SK-N-SH treated with all-trans-retinoic acid at 6 μM for 48 hours (cell line): ENCODE measurements at regions not wholly inside any gene's neighbourhood (a gene's known extent, or its start where the extent isn't known, plus 50 kb on each side); places are given as distances from the start of the nearest gene placed in this dataset.
"Not testable (repeated sequence)": the region's sequence is repeated elsewhere in the genome, so short reads cannot be mapped to it uniquely, and the experiment has no call there.

Source experiments
- ATAC-seq: fragments of 200-7000 bp; cut with Tn5 transposase; 3 replicates; pipeline ENCODE4 v1.9.1; 2020; ENCODE audit warnings: mild to moderate bottlenecking, moderate library complexity
- ARNTL ChIP-seq: fragments of 450-650 bp; formaldehyde crosslinking; IDR thresholded peaks from 2 replicates; pipeline ENCODE4 v1.5.0; 2020; ENCODE audit warnings: low read depth, mild to moderate bottlenecking, moderate library complexity, borderline replicate concordance
- CREB5 ChIP-seq: fragments of 250-450 bp; sonication (Bioruptor Pico); IDR thresholded peaks from 2 replicates; pipeline ENCODE4 v1.5.1; 2020; ENCODE audit warnings: low read depth, mild to moderate bottlenecking, moderate library complexity
- CSDC2 ChIP-seq: fragments of 250-450 bp; sonication (Bioruptor Pico); IDR thresholded peaks from 2 replicates; pipeline ENCODE4 v1.5.0; 2020; ENCODE audit warnings: mild to moderate bottlenecking, moderate library complexity
- CSRNP3 ChIP-seq: fragments of 250-450 bp; sonication (Bioruptor Pico); IDR thresholded peaks from 2 replicates; pipeline ENCODE4 v1.5.1; 2021; ENCODE audit warnings: mild to moderate bottlenecking, moderate library complexity
- GLIS3 ChIP-seq: fragments of 250-450 bp; sonication (Bioruptor Pico); IDR thresholded peaks from 2 replicates; pipeline ENCODE4 v1.5.0; 2020; ENCODE audit warnings: mild to moderate bottlenecking, moderate library complexity
- ISL1 ChIP-seq: fragments of 250-450 bp; sonication (Bioruptor Pico); IDR thresholded peaks from 2 replicates; pipeline ENCODE4 v2.1.2; 2022; ENCODE audit warnings: mild to moderate bottlenecking, moderate library complexity
- OSR1 ChIP-seq: fragments of 250-450 bp; sonication (Bioruptor Pico); IDR thresholded peaks from 2 replicates; pipeline ENCODE4 v1.8.0; 2022; ENCODE audit warnings: moderate library complexity, mild to moderate bottlenecking, inconsistent platforms
- PATZ1 ChIP-seq: fragments of 250-450 bp; sonication (Bioruptor Pico); IDR thresholded peaks from 2 replicates; pipeline ENCODE4 v1.8.0; 2020; ENCODE audit warnings: mild to moderate bottlenecking, moderate library complexity, borderline replicate concordance
- POU6F1 ChIP-seq: fragments of 250-450 bp; sonication (Bioruptor Pico); IDR thresholded peaks from 2 replicates; pipeline ENCODE4 v1.8.0; 2021; ENCODE audit warnings: low read depth, mild to moderate bottlenecking, moderate library complexity, borderline replicate concordance
- PPARA ChIP-seq: fragments of 250-450 bp; sonication (Bioruptor Pico); IDR thresholded peaks from 2 replicates; pipeline ENCODE4 v1.5.0; 2020; ENCODE audit warnings: mild to moderate bottlenecking, borderline replicate concordance
- SNAI2 ChIP-seq: fragments of 250-450 bp; sonication (Bioruptor Pico); IDR thresholded peaks from 2 replicates; pipeline ENCODE4 v1.5.0; 2020; ENCODE audit warnings: mild to moderate bottlenecking, moderate library complexity
- TOX ChIP-seq: fragments of 250-450 bp; sonication (Bioruptor Pico); IDR thresholded peaks from 2 replicates; pipeline ENCODE4 v1.8.0; 2021; ENCODE audit warnings: mild to moderate bottlenecking, moderate library complexity, borderline replicate concordance
- TSHZ2 ChIP-seq: fragments of 250-450 bp; sonication (Bioruptor Pico); IDR thresholded peaks from 2 replicates; pipeline ENCODE4 v1.5.0; 2020; ENCODE audit warnings: mild to moderate bottlenecking, moderate library complexity
- ZC3H10 ChIP-seq: fragments of 250-450 bp; sonication (Bioruptor Pico); IDR thresholded peaks from 2 replicates; pipeline ENCODE4 v1.5.1; 2021; ENCODE audit warnings: mild to moderate bottlenecking, moderate library complexity
- ZFP3 ChIP-seq: fragments of 250-450 bp; sonication (Bioruptor Pico); IDR thresholded peaks from 2 replicates; pipeline ENCODE4 v1.5.0; 2020; ENCODE audit warnings: mild to moderate bottlenecking, moderate library complexity
- ZFP30 ChIP-seq: fragments of 450-650 bp; formaldehyde crosslinking; IDR thresholded peaks from 2 replicates; pipeline ENCODE4 v1.5.0; 2022; ENCODE audit warnings: mild to moderate bottlenecking, moderate library complexity
- ZNF565 ChIP-seq: fragments of 450-650 bp; formaldehyde crosslinking; conservative IDR thresholded peaks from 2 replicates; pipeline ENCODE4 v1.5.0; 2020; ENCODE audit warnings: low read depth, mild to moderate bottlenecking, moderate library complexity
- ZNF70 ChIP-seq: fragments of 450-650 bp; formaldehyde crosslinking; IDR thresholded peaks from 2 replicates; pipeline ENCODE4 v1.5.0; 2020; ENCODE audit warnings: mild to moderate bottlenecking, moderate library complexity

- no peak for TF ChIP-seq CSRNP3 (CRISPR knock-in tag)
Observed at GRCh38 chr6:112413780-112414179, 66.7 kb downstream of the RFPL4B start (continued).

- TF ChIP-seq ARNTL (CRISPR knock-in tag): no peak
- no peak for TF ChIP-seq CSRNP3 (CRISPR knock-in tag)
- TF ChIP-seq OSR1: no peak
- no peak for TF ChIP-seq ZNF565 (CRISPR knock-in tag)
- no peak for TF ChIP-seq CREB5 (CRISPR knock-in tag)
Observed at GRCh38 chr6:112415366-112415765, 68.2 kb downstream of the RFPL4B start.

GRCh38 chr6:112416866-112417265 lies 69.7 kb downstream of the RFPL4B start:
- TF ChIP-seq ZFP3 (CRISPR knock-in tag) (no peak), ZNF565 (CRISPR knock-in tag) (no peak), CREB5 (CRISPR knock-in tag) (no peak), PATZ1 (CRISPR knock-in tag) (no peak), CSDC2 (CRISPR knock-in tag) (no peak), POU6F1 (CRISPR knock-in tag) (no peak), ZNF70 (CRISPR knock-in tag) (no peak), ZC3H10 (CRISPR knock-in tag) (no peak), ISL1 (CRISPR knock-in tag) (no peak), ZFP30 (CRISPR knock-in tag) (no peak), TSHZ2 (CRISPR knock-in tag) (no peak), TOX (CRISPR knock-in tag) (no peak), SNAI2 (no peak), GLIS3 (CRISPR knock-in tag) (no peak), PPARA (CRISPR knock-in tag) (no peak)
- ATAC-seq: 0 out of 3 replicates have a peak, but pooled peaks have one; percentile 18

More at GRCh38 chr6:112415366-112415765, 68.2 kb downstream of the RFPL4B start:
- ATAC-seq: no peak

- not testable (repeated sequence) for ATAC-seq
Observed at GRCh38 chr6:112427011-112427410, 79.9 kb downstream of the RFPL4B start.
